ENCODE measurements at regions not wholly inside any gene's neighbourhood (a gene's known extent, or its start where the extent isn't known, plus 50 kb on each side); places are given as distances from the start of the nearest gene placed in this dataset.

DNA sequence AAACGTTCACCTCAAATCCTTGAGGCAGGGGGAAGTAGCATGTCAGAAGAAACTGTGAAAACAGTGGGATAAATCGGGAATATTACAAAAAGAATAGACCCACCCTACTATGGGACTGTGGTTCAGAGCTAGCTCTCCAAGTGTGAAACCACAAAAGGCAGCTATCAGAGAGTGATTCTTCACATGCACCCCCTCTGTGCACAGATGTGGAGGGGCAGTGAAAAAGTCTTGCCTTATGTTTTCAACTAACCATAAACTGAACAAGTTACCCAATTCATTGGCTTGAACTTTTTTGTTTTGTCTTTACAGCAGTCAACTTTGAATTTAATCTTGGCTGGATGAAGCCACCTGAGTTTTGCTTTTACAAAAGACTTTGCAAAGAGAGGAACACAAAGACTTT is 98.8 kb upstream of the NR4A3 start:
- ATAC-seq, result no peak

DNA sequence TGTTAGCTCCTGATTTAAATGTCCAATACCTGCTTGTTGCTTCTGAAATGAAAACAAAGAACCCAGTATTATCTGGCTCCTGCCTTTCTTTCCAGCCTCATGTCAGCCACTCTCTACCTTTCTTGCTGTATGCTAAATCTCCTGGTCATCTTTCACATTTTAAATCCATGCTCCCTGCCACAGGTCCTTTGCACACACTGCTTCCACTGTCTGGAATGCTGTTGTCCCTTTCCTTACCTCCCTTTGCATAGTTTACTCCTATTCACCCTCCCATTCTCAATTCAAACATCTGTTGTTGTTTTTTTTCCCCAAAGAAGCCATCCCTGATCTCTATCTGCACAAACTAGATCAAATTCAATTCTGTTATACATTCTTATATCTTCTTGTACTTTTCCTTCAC is 97.0 kb upstream of the NR4A3 start:
- ATAC-seq, result no peak

- ATAC-seq, result no peak
Measured at GRCh38 chr9:99725852-99726251, 95.8 kb upstream of the NR4A3 start.

DNA sequence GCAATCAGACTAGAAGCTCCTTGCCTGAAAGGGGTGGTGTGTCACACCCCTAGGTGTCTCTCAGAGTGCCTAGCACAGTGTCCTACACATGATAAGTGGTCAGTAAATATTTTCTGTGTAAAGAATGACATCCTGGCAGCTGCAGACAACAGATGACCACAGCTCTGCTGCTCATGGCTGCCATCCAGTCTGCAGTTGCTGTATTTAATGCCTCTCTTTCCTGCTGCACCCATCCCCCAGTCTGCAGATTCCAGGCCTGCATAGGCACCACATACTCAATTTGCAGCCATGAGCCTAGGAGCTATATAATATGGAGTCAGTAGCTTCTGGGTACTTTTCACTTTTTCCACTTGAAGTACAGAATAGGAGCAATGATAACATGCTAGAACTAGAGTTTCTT is 94.9 kb upstream of the NR4A3 start:
- no peak for ATAC-seq

GRCh38 chr9:99730062-99730461 is 91.6 kb upstream of the NR4A3 start:
- no peak for ATAC-seq

GRCh38 chr9:99731950-99732349 is 89.7 kb upstream of the NR4A3 start:
- ATAC-seq, result no peak

- no peak for ATAC-seq
Measured at GRCh38 chr9:99732715-99733114, 89.0 kb upstream of the NR4A3 start.

- ATAC-seq, result no peak
Measured at GRCh38 chr9:99735041-99735440, 86.6 kb upstream of the NR4A3 start.

DNA sequence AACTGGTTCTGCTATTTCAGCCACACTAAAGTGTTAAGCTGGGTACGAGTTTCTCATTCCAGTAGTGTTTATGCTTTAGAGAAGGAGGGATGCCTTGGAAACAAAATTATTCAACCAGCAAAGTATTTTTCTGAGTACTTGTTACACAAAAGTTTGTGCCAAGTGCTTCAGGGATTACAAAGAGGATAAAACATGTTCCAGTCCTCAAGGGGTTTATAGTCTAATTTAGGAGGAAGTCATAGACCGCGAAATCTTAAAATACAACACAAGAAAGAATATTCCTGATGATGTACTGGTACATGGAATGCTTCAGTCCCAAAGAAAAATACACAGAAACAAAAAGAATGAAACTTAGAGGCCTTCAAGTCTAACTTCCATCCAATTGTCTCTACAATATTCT is 85.4 kb upstream of the NR4A3 start:
- ATAC-seq, result no peak

GRCh38 chr9:99737649-99738048 is 84.0 kb upstream of the NR4A3 start:
- ATAC-seq, result no peak

DNA sequence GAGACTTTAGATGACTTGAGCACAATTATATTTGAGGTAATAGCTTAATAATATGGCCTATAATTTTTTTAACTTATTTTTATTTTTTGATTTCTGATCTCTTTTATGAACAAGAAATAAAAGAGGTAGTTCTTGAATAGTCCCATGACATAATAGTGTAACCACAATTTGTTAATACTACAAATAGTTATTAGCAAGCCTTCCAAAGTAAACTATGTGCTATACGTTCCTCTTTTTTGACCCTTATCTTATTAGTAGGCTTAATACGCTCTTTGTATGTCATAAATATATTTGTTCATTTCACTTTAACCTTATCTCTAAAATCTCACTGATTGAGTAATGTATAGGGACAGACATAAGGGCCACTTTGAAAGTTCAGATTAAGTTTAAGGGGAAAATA is 78.7 kb upstream of the NR4A3 start:
- ATAC-seq, result no peak

GRCh38 chr9:99743455-99743854 is 78.2 kb upstream of the NR4A3 start:
- ATAC-seq, result no peak

- ATAC-seq, result no peak
Measured at GRCh38 chr9:99744132-99744531, 77.6 kb upstream of the NR4A3 start.

DNA sequence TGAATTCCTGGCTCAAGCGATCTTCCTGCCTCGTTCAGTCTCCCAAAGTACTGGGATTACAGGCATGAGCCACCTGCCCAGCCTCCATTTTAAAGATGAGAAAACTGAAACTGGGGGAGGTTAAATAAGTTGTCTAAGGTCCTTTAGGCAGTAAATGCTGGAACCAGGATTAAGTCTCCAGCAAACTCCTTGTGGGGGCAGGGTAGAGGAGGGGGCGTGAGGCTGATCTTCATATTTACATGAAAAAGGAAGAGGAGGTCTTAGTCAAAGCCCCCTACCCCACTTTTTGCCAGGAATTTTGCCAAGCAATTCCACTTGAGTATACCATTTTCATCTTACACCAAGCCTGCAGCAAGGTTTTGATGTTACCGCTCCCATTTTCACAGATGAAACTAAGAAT is 76.6 kb upstream of the NR4A3 start:
- ATAC-seq, result no peak

DNA sequence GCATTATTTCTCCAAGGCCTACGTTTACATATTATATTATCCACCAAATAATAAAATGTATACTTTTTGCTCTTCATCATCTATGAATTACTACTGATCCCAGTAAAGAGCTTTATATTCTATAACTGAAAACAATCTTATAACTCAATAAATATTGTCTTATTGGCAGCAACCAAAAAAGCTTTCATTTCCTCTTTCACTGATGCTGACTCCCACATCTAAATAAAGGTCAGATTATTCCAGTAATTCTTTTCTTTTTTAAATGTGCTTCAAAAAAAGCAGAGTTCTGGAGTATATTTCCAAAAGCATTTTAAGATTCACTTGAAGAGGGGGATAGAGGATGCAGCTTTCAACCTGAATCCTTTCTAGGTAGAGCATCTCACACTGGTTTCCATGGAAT is 75.3 kb upstream of the NR4A3 start:
- no peak for ATAC-seq

GRCh38 chr9:99748266-99748665 is 73.4 kb upstream of the NR4A3 start:
- ATAC-seq, result no peak

GRCh38 chr9:99748676-99749075 is 73.0 kb upstream of the NR4A3 start:
- ATAC-seq, result no peak

GRCh38 chr9:99749641-99750040 is 72.0 kb upstream of the NR4A3 start:
- ATAC-seq, result no peak

DNA sequence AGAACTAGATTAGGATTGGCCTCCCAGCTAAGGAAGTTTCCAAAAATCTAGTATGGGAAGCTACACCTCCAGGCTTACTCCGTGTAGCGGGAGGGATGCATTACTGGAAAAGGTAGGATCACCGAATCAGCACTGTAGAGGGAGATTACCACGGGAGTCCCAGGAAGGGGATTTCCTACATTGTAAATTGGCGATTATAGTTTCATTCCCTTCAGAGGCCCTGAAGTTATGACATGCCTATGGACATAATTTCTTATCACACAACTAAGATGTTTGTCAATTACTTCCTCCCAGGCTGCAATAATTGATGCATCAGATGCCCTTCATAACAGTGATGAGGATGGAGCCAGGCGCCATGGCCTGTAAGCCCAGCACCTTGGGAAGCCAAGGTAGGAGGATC is 71.2 kb upstream of the NR4A3 start:
- no peak for ATAC-seq

DNA sequence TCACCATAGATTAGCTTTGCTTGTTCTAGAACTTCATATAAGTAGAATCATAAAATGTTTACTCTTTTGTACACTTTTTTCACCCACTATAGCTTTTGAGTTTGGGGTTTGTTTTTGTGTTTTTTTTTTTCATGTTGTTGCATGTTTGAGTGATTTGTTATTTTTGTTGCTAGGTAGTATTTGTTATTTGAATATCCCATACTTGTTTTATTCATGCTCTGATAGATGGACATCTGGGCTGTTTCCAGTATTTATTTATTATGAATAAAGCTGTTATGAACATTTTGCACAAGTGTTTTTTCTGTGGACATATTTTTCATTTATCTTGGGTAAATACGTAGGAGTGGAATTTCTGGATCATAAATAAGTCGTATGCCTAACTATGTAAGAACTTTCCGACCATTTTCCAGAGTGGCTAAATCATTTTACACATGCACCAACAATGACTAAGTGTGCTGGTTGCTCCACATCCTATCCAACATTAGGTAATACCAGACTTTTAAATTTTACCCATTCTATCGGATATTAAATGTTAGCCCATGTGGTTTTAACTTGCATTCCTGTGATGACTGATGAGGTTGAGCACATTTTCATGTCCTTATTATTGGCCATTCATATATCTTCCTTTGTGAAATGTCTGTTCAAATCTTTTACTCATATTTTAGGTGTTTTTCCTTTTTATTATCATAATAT is 69.1 kb upstream of the NR4A3 start:
- ATAC-seq, result no peak

- no peak for ATAC-seq
Measured at GRCh38 chr9:99753436-99753835, 68.2 kb upstream of the NR4A3 start.

DNA sequence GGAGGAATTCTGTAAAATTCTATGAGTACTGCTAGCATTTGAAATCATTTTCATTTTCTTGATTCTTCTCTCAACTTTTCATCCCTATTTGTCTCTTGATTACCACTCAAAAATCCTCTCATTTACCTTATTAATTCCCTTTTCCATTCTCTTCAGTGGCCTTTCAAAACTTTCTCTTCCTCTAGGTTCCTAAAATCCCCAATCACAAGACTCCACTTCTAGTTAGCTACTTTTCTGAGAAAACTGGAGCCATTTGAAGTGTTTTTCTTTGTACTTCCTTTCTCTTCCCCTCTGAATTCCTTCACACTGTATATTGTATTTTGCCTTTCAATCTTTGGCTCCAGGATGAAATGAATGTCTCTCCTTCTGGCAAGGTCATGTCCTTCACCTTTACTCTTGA is 61.3 kb upstream of the NR4A3 start:
- ATAC-seq, result no peak

- peak; percentile 46 to 62 for ATAC-seq
Measured at GRCh38 chr9:99762470-99762869, 59.2 kb upstream of the NR4A3 start.
